Testis (tissue), 2 donors: ENCODE measurements at regions not wholly inside any gene's neighbourhood (a gene's known extent, or its start where the extent isn't known, plus 50 kb on each side); places are given as distances from the start of the nearest gene placed in this dataset.

ENCODE experiments used
- POLR2A ChIP-seq: fragments of 450-650 bp; IDR thresholded peaks from one replicate; pipeline ENCODE4 v1.6.1; 2017; ENCODE audit warnings: antibody characterized with exemption, mild to moderate bottlenecking, moderate library complexity
- TF ChIP-seq, protein P1 (sequence below), 3 experiments: fragments of 450-650 bp in 2 of 3; fragments of 200-600 bp in 1 of 3; sonication (generic) in 1 of 3; IDR thresholded peaks; one replicate each; pipeline ENCODE4 v1.5.1; 2016 to 2019; ENCODE audit warnings: antibody characterized with exemption in 3 of 3, mild to moderate bottlenecking in 2 of 3, moderate library complexity in 1 of 3

DNA sequence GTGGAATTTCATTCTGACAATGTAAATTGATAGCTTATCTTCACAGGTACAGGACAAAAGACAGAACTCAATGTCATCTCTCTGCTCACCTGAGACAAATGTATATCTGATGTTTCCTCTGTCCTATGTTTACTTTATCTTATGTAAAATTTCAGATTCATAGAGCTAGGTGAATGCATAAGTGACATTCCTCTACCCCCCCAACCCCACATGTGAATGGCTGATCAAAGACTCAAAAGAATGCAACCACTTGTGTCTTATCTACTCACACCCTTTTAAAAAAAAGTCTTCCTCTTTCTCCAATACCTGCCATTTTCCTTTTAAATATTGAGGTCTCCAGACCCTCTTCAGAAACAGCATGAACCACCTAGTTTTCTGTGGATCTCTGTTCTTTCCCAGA, 736.6 kb upstream of the SEL1L start:
- TF ChIP-seq, protein P1, sequence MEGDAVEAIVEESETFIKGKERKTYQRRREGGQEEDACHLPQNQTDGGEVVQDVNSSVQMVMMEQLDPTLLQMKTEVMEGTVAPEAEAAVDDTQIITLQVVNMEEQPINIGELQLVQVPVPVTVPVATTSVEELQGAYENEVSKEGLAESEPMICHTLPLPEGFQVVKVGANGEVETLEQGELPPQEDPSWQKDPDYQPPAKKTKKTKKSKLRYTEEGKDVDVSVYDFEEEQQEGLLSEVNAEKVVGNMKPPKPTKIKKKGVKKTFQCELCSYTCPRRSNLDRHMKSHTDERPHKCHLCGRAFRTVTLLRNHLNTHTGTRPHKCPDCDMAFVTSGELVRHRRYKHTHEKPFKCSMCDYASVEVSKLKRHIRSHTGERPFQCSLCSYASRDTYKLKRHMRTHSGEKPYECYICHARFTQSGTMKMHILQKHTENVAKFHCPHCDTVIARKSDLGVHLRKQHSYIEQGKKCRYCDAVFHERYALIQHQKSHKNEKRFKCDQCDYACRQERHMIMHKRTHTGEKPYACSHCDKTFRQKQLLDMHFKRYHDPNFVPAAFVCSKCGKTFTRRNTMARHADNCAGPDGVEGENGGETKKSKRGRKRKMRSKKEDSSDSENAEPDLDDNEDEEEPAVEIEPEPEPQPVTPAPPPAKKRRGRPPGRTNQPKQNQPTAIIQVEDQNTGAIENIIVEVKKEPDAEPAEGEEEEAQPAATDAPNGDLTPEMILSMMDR (IDR thresholded peaks at IDR 0.05): no peak
- no peak for TF ChIP-seq POLR2A
